ENCODE measurements at regions not wholly inside any gene's neighbourhood (a gene's known extent, or its start where the extent isn't known, plus 50 kb on each side); places are given as distances from the start of the nearest gene placed in this dataset.

DNA sequence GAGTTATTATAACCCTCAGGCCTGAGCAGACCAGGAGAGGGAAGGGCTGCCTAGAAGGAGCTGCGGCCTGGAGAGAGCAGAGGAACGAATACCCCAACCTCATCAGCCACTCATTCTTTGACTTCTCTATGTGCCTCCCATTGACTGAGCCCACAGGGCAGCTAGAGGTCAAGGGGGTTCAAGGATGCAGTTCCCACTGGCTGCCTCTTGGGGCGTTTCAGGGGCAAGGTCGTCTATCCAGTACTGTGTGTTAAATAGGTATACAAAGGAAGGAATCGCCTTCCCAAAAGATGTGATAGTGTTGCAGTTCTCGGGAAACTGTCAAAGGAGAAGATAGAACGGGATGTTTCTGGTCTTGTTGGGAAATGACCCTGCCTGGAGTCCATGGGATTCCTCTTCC is 250.6 kb downstream of the PRDM2 start:
- TF ChIP-seq PCBP2 (optimal IDR thresholded peaks at IDR 0.05; ENCODE audit: low read depth, low read length, poor library complexity, severe bottlenecking): no peak
- TF ChIP-seq ESRRA (CRISPR knock-in tag; IDR thresholded peaks at IDR 0.05; ENCODE audit: low read depth): no peak
- TF ChIP-seq PTBP1 (IDR thresholded peaks at IDR 0.05; ENCODE audit: low read depth, low read length, poor library complexity, severe bottlenecking): no peak
- no peak for TF ChIP-seq FOSL1 (CRISPR knock-in tag; IDR thresholded peaks at IDR 0.05; ENCODE audit: borderline replicate concordance)
- TF ChIP-seq MTF2 (CRISPR knock-in tag; IDR thresholded peaks at IDR 0.05; ENCODE audit: borderline replicate concordance): no peak
- TF ChIP-seq MZF1 (CRISPR knock-in tag; IDR thresholded peaks at IDR 0.05; ENCODE audit: borderline replicate concordance): no peak
- TF ChIP-seq ZNF333 (CRISPR knock-in tag; IDR thresholded peaks at IDR 0.05; ENCODE audit: borderline replicate concordance): no peak
- no peak for TF ChIP-seq ARID3A (IDR thresholded peaks at IDR 0.05; ENCODE audit: low read depth, low read length)
- TF ChIP-seq MTF1 (CRISPR knock-in tag; IDR thresholded peaks at IDR 0.05): no peak
- TF ChIP-seq IRF2 (CRISPR knock-in tag; IDR thresholded peaks at IDR 0.05): no peak
- TF ChIP-seq ZNF138 (CRISPR knock-in tag; IDR thresholded peaks at IDR 0.05; ENCODE audit: low read depth): no peak
